Upper lobe of left lung (tissue), 6 donors: ENCODE measurements at regions not wholly inside any gene's neighbourhood (a gene's known extent, or its start where the extent isn't known, plus 50 kb on each side); places are given as distances from the start of the nearest gene placed in this dataset.

Experiments
- ATAC-seq, 2 donors: fragments of 200-7000 bp; cut with Tn5 transposase; one replicate each; pipeline ENCODE4 v1.9.1; 2022; ENCODE audit warnings: mild to moderate bottlenecking in 2 of 2, moderate library complexity in 2 of 2; ENCODE audit not compliant: low FRiP score in 2 of 2
- DNase-seq, 2 donors: peaks; one replicate each; pipeline ENCODE4 v3.0.0-alpha.2; 2019 to 2020
- H3K27ac ChIP-seq, 4 donors: fragments of 200-600 bp; sonication (generic); one replicate each; pipeline ENCODE4 v1.5.1; 2016 to 2019
- H3K27me3 ChIP-seq, 4 donors: fragments of 200-600 bp; sonication (generic); one replicate each; pipeline ENCODE4 v1.5.1; 2017 to 2019
- H3K36me3 ChIP-seq, 4 donors: fragments of 200-600 bp; sonication (generic); one replicate each; pipeline ENCODE4 v1.5.1; 2016 to 2019
- H3K4me1 ChIP-seq, 4 donors: fragments of 200-600 bp; sonication (generic); one replicate each; pipeline ENCODE4 v1.5.1; 2018 to 2019
- H3K4me3 ChIP-seq, 4 donors: fragments of 200-600 bp; sonication (generic); one replicate each; pipeline ENCODE4 v1.5.1; 2017 to 2019; ENCODE audit warnings: mild to moderate bottlenecking in 2 of 4, moderate library complexity in 1 of 4
- H3K9me3 ChIP-seq, 4 donors: fragments of 200-600 bp; sonication (generic); one replicate each; pipeline ENCODE4 v1.5.1; 2018 to 2019
- EP300 ChIP-seq, 4 donors: sonication (generic); formaldehyde crosslinking; IDR thresholded peaks; one replicate each; pipeline ENCODE4 v1.5.1; 2017; ENCODE audit warnings: antibody characterized with exemption in 4 of 4, control low read depth in 2 of 4
- POLR2A ChIP-seq, 4 donors: fragments of 450-650 bp; IDR thresholded peaks; one replicate each; pipeline ENCODE4 v1.5.1; 2016 to 2017; ENCODE audit warnings: antibody characterized with exemption in 4 of 4, mild to moderate bottlenecking in 2 of 4
- POLR2AphosphoS5 ChIP-seq, 2 donors: sonication (generic); formaldehyde crosslinking; IDR thresholded peaks; one replicate each; pipeline ENCODE4 v1.5.1; 2017; ENCODE audit warnings: antibody characterized with exemption in 2 of 2
- WGBS, 2 donors: methylation state at CpG; one replicate each; pipeline ENCODE4 v1.1.5; 2017 to 2018; 5-methylcytosine and 5-hydroxymethylcytosine counted together
- TF ChIP-seq, protein P1 (sequence below), 6 experiments: fragments of 450-650 bp in 4 of 6; fragments of 200-600 bp in 2 of 6; sonication (generic) in 2 of 6; IDR thresholded peaks; one replicate each; pipeline ENCODE4 v1.5.1; 2016 to 2019; ENCODE audit warnings: antibody characterized with exemption in 6 of 6
- donor health status: DM: no; HTN: no; CAD: no; lungs with moderate emphysema.
- donor health status: DM: no; HTN: yes; CAD: no; lungs with severe emphysema.

DNA sequence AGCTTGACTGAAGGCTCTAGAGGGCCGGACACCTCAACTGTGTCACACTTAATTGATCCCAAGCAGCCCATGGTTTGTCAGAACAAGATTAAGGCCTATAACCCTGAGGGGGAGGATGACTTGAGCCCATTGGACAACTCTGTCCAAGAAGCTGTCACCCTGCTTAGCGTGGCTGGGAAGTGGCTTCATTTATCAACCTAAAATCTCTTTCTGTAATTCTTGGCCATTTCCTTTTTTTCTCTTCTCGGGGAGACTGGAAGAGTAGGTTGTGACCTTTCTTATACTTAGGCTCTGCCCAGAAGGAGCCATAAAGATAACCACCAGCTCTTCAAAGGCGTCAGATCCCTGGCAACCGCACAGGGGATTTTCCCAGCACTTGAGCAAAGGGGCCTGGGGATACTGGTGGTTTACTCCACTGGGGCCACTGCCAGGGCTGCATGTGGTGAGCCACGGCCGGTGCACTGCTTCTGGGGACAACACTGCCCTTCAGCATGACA lies 265.5 kb downstream of the CYRIA start:
- Histone ChIP-seq H3K36me3 (no peaks in the 10 kb centered on the region), H3K4me3 (no peak overlapping the region), H3K27ac (no peak overlapping the region), H3K9me3 (no peaks in the 10 kb centered on the region), H3K27me3 (no peaks in the 10 kb centered on the region), H3K4me1 (no peaks in the 10 kb centered on the region)
- 17 to 18% methylated on average over 7 of the region's 7 CpGs for WGBS, 2 donors
- ATAC-seq (no peak), DNase-seq (peak in 1 of 2 donors; percentile 31)
- TF ChIP-seq POLR2A (IDR thresholded peaks at IDR 0.05) (no peak), EP300 (IDR thresholded peaks at IDR 0.05) (no peak), POLR2AphosphoS5 (IDR thresholded peaks at IDR 0.05) (no peak)
- TF ChIP-seq, protein P1, sequence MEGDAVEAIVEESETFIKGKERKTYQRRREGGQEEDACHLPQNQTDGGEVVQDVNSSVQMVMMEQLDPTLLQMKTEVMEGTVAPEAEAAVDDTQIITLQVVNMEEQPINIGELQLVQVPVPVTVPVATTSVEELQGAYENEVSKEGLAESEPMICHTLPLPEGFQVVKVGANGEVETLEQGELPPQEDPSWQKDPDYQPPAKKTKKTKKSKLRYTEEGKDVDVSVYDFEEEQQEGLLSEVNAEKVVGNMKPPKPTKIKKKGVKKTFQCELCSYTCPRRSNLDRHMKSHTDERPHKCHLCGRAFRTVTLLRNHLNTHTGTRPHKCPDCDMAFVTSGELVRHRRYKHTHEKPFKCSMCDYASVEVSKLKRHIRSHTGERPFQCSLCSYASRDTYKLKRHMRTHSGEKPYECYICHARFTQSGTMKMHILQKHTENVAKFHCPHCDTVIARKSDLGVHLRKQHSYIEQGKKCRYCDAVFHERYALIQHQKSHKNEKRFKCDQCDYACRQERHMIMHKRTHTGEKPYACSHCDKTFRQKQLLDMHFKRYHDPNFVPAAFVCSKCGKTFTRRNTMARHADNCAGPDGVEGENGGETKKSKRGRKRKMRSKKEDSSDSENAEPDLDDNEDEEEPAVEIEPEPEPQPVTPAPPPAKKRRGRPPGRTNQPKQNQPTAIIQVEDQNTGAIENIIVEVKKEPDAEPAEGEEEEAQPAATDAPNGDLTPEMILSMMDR (IDR thresholded peaks at IDR 0.05) = no peak

DNA sequence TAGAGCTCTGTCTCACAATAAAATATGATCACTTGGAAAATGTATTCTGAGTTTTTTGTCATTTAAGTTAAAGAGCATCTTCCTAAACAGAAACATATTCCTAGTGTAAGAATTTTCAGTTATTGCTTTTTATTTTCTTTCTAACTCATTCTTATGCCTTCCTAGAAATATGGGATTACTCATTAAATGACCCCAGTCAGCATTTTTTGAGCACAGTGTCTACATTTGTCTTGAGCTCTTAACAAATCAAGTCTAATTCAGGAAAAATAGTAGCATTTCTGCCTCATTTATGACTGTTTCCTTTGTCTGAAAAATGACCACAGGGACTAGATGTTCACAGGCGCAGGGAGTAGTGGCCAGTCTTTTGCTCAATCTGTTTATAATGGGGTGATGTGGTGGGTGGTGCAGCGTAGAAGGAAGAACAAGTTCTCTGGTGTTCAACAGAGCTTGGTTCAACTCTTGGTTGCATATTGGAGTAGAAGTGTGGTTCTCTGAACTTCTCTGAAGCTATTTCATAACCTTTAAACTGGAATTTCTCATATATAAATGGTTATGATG lies 267.1 kb downstream of the CYRIA start:
- 77 to 91% methylated on average over 2 of the region's 2 CpGs for WGBS, 2 donors
- H3K27ac ChIP-seq = no peak overlapping the region
- no peaks in the 10 kb centered on the region for H3K9me3 ChIP-seq
- H3K4me1 ChIP-seq = no peaks in the 10 kb centered on the region
- H3K4me3 ChIP-seq = no peak overlapping the region
- no peak for ATAC-seq
- no peak for TF ChIP-seq POLR2A (IDR thresholded peaks at IDR 0.05)
- no peak for TF ChIP-seq EP300 (IDR thresholded peaks at IDR 0.05)
- TF ChIP-seq POLR2AphosphoS5 (IDR thresholded peaks at IDR 0.05) = no peak
- TF ChIP-seq, protein P1 (IDR thresholded peaks at IDR 0.05) = no peak
- DNase-seq = no peak
- H3K27me3 ChIP-seq = no peaks in the 10 kb centered on the region
- H3K36me3 ChIP-seq = no peaks in the 10 kb centered on the region

DNA sequence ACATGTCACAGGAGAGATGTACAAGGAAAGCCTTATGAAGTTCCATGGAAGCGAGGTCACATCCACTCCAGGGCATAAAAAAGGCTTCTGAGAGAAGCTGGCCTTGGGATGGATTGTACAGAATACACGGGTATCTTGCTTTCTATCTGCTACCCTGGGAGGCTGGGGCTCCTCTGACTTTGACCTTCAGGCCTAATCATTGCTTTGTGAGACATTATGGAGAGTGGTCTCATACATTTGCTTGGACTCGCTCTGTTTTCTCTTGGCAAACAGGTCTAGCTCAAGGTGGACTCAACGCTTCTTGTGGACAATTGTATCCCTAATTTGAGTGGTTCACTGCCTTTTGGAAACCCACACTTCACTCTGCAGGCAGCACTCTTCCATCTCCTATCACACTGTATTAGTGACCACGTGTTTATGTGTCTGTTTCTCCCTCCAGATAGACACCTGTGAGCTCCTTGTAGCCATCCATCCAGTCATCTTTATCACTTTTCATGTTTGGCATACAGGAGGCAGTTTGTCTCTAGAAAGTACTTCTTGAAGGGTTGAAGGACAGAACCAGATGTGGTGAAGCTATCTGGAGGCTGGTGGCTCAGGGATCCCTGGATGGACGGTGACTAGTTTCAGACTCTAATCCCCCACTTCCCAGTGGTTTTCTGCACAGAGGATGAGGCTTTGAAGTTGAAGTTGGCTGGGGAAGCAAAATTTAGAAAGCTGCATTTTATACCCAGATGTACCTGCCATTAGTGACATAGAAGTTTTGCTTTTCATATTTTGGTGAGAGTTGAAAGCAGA lies 267.8 kb downstream of the CYRIA start:
- 81 to 85% methylated on average over 6 of the region's 6 CpGs for WGBS, 2 donors
- H3K27ac ChIP-seq = no peak overlapping the region
- H3K4me3 ChIP-seq = no peak overlapping the region
- DNase-seq (no peak), ATAC-seq (no peak)
- H3K27me3 ChIP-seq = no peaks in the 10 kb centered on the region
- no peaks in the 10 kb centered on the region for H3K4me1 ChIP-seq
- H3K36me3 ChIP-seq = no peaks in the 10 kb centered on the region
- no peaks in the 10 kb centered on the region for H3K9me3 ChIP-seq
- no peak for TF ChIP-seq POLR2A (IDR thresholded peaks at IDR 0.05)
- no peak for TF ChIP-seq POLR2AphosphoS5 (IDR thresholded peaks at IDR 0.05)
- no peak for TF ChIP-seq EP300 (IDR thresholded peaks at IDR 0.05)
- TF ChIP-seq, protein P1 (IDR thresholded peaks at IDR 0.05) = no peak

DNA sequence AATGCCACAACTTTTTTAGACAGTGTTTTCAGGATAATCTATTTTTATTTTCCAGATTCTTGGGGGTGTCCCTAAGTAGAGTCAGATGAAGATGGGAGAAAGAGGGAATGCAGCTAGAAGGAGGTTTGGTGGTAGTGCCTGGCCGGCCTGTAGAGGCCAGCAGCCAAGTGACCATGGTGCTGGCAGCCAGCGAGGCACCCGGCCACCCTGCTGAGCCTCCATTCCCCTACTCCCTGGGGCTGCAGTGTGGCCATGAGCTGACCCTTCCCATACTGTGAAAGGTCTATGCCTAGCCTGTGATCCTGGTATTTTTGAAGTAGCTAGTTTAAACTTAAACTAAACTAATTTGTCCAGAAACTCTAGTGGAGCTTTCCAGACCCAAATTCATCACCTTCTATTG lies 268.6 kb downstream of the CYRIA start:
- no peak overlapping the region for H3K27ac ChIP-seq
- TF ChIP-seq, protein P1 (IDR thresholded peaks at IDR 0.05) = no peak
- TF ChIP-seq EP300 (IDR thresholded peaks at IDR 0.05) (no peak), POLR2A (IDR thresholded peaks at IDR 0.05) (no peak), POLR2AphosphoS5 (IDR thresholded peaks at IDR 0.05) (no peak)
- H3K4me1 ChIP-seq = no peaks in the 10 kb centered on the region
- no peak overlapping the region for H3K4me3 ChIP-seq
- H3K9me3 ChIP-seq = no peaks in the 10 kb centered on the region
- ATAC-seq = no peak
- no peaks in the 10 kb centered on the region for H3K36me3 ChIP-seq
- peak in 1 of 2 donors; percentile 39 for DNase-seq
- WGBS, 2 donors = 89 to 92% methylated on average over 3 of the region's 3 CpGs
- no peaks in the 10 kb centered on the region for H3K27me3 ChIP-seq
